ENCODE measurements at regions not wholly inside any gene's neighbourhood (a gene's known extent, or its start where the extent isn't known, plus 50 kb on each side); places are given as distances from the start of the nearest gene placed in this dataset.

GRCh38 chr11:79931692-79932091 lies 490.9 kb upstream of the TENM4 start:
- TF ChIP-seq, protein P1, sequence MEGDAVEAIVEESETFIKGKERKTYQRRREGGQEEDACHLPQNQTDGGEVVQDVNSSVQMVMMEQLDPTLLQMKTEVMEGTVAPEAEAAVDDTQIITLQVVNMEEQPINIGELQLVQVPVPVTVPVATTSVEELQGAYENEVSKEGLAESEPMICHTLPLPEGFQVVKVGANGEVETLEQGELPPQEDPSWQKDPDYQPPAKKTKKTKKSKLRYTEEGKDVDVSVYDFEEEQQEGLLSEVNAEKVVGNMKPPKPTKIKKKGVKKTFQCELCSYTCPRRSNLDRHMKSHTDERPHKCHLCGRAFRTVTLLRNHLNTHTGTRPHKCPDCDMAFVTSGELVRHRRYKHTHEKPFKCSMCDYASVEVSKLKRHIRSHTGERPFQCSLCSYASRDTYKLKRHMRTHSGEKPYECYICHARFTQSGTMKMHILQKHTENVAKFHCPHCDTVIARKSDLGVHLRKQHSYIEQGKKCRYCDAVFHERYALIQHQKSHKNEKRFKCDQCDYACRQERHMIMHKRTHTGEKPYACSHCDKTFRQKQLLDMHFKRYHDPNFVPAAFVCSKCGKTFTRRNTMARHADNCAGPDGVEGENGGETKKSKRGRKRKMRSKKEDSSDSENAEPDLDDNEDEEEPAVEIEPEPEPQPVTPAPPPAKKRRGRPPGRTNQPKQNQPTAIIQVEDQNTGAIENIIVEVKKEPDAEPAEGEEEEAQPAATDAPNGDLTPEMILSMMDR (IDR thresholded peaks at IDR 0.05): no peak
- TF ChIP-seq EP300 (IDR thresholded peaks at IDR 0.05) (no peak), POLR2A (IDR thresholded peaks at IDR 0.05) (no peak)
